HG02870 (cell line): ENCODE measurements at regions not wholly inside any gene's neighbourhood (a gene's known extent, or its start where the extent isn't known, plus 50 kb on each side); places are given as distances from the start of the nearest gene placed in this dataset.
"Not testable (repeated sequence)": the region's sequence is repeated elsewhere in the genome, so short reads cannot be mapped to it uniquely, and the experiment has no call there.

Experiments
- ATAC-seq: cut with Tn5 transposase; IDR thresholded peaks from one replicate; pipeline ENCODE4 v1.9.1; 2021; ENCODE audit warnings: mild to moderate bottlenecking, moderate library complexity; ENCODE audit not compliant: unreplicated experiment

- no peak for ATAC-seq
Observed at GRCh38 chr13:89401264-89401675, 1730.1 kb downstream of the SLITRK5 start.

GRCh38 chr13:89402211-89402610, 1731.0 kb downstream of the SLITRK5 start:
- ATAC-seq = no peak

- ATAC-seq = not testable (repeated sequence)
Observed at GRCh38 chr13:89406096-89406495, 1734.9 kb downstream of the SLITRK5 start.

GRCh38 chr13:89407357-89407756, 1736.2 kb downstream of the SLITRK5 start:
- ATAC-seq = no peak

GRCh38 chr13:89432997-89433396, 1761.8 kb downstream of the SLITRK5 start:
- no peak for ATAC-seq

- not testable (repeated sequence) for ATAC-seq
Observed at GRCh38 chr13:89434624-89435023, 1763.5 kb downstream of the SLITRK5 start.

- ATAC-seq = no peak
Observed at GRCh38 chr13:89454681-89455080, 1783.5 kb downstream of the SLITRK5 start.

- no peak for ATAC-seq
Observed at GRCh38 chr13:89455225-89455624, 1784.1 kb downstream of the SLITRK5 start.

GRCh38 chr13:89455741-89456140, 1784.6 kb downstream of the SLITRK5 start:
- no peak for ATAC-seq

GRCh38 chr13:89457977-89458376, 1786.8 kb downstream of the SLITRK5 start:
- no peak for ATAC-seq

- ATAC-seq = no peak
Observed at GRCh38 chr13:89458456-89458855, 1787.3 kb downstream of the SLITRK5 start.

GRCh38 chr13:89460895-89461294, 1789.7 kb downstream of the SLITRK5 start:
- not testable (repeated sequence) for ATAC-seq

- peak; percentile 72 for ATAC-seq
Observed at GRCh38 chr13:89465366-89465765, 1794.2 kb downstream of the SLITRK5 start.

- no peak for ATAC-seq
Observed at GRCh38 chr13:89468081-89468480, 1796.9 kb downstream of the SLITRK5 start.

- no peak for ATAC-seq
Observed at GRCh38 chr13:89470901-89471300, 1799.7 kb downstream of the SLITRK5 start.

GRCh38 chr13:89474432-89474831, 1803.3 kb downstream of the SLITRK5 start:
- ATAC-seq = no peak

GRCh38 chr13:89486065-89486464, 1814.9 kb downstream of the SLITRK5 start:
- no peak for ATAC-seq

GRCh38 chr13:89486709-89487108, 1815.5 kb downstream of the SLITRK5 start:
- ATAC-seq = no peak

GRCh38 chr13:89490661-89491060, 1819.5 kb downstream of the SLITRK5 start:
- no peak for ATAC-seq

GRCh38 chr13:89496478-89496877, 1825.3 kb downstream of the SLITRK5 start:
- no peak for ATAC-seq

GRCh38 chr13:89497658-89498057, 1826.5 kb downstream of the SLITRK5 start:
- ATAC-seq = no peak

- no peak for ATAC-seq
Observed at GRCh38 chr13:89502286-89502685, 1831.1 kb downstream of the SLITRK5 start.

GRCh38 chr13:89514534-89515312, 1832.8 kb upstream of the MIR17HG start:
- no peak for ATAC-seq
